ENCODE measurements at regions not wholly inside any gene's neighbourhood (a gene's known extent, or its start where the extent isn't known, plus 50 kb on each side); places are given as distances from the start of the nearest gene placed in this dataset.

DNA sequence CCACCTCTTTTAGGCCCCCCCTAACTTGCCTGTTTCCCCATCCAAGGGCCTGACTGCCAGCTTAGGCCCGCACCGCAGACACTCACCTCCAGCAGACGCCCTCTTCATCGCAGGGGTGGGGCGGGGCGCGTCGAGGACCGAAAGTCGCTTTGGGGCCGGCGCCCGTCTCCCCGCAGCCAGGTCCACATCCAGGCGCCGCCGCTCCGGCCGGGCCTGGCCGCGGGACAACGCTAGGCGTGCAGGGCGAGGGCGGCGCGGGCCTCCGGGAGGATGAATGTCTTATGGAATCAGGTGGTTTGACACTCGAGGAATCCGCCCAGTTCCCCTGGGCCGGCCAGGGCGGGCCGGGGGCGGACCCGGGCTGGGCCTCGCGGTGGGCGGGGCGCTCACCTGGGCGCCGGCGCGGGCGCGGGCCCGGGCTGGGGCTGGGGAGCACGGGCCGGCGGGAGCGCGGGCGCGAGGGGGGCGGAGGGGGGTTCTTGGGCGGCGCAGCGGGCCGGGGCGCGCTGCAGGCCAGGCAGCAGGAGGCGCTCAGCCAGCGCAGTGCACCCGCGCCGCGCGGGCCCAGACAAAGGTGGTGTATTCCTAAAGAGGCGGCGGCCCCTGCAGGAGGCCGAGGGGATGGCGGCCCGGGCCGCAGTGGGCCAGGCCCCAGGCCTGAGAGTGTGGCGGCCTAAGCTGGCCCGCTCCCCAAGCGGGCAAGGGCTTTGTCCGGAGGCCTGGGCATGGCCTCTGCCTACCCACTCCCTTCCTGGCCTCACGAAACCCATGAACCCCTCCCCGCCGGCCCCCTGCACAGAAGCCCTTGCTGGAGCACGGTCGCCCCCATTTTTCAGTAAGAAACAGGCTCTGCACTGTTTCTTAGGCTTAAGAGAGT lies 177.6 kb downstream of the IGLL1 start:
- Histone ChIP-seq H4K20me1 (ENCODE audit: insufficient read depth) (no peaks in the 10 kb centered on the region), H3K36me3 (ENCODE audit: insufficient read depth) (no peaks in the 10 kb centered on the region), H3K27ac (no peak overlapping the region), H3K4me1 (ENCODE audit: low read depth, poor library complexity, severe bottlenecking) (peaks cover 4% of the 10 kb centered on the region), H3K9ac (peak overlapping the region; percentile 58; the same call in 1 of the 2 replicates), H3K4me3 (IDR thresholded peaks at IDR 0.05; ENCODE audit: insufficient read depth, low read depth, low read length) (no peak overlapping the region), H3K27me3 (ENCODE audit: insufficient read depth, low read depth) (no peaks in the 10 kb centered on the region), H3K79me2 (ENCODE audit: insufficient read depth, low read depth) (no peaks in the 10 kb centered on the region), H2AFZ (ENCODE audit: low read depth) (peak overlapping the region; percentile 78), H3K4me2 (peak overlapping the region; percentile 82)
- TF ChIP-seq, protein P1, sequence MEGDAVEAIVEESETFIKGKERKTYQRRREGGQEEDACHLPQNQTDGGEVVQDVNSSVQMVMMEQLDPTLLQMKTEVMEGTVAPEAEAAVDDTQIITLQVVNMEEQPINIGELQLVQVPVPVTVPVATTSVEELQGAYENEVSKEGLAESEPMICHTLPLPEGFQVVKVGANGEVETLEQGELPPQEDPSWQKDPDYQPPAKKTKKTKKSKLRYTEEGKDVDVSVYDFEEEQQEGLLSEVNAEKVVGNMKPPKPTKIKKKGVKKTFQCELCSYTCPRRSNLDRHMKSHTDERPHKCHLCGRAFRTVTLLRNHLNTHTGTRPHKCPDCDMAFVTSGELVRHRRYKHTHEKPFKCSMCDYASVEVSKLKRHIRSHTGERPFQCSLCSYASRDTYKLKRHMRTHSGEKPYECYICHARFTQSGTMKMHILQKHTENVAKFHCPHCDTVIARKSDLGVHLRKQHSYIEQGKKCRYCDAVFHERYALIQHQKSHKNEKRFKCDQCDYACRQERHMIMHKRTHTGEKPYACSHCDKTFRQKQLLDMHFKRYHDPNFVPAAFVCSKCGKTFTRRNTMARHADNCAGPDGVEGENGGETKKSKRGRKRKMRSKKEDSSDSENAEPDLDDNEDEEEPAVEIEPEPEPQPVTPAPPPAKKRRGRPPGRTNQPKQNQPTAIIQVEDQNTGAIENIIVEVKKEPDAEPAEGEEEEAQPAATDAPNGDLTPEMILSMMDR (conservative IDR thresholded peaks at IDR 0.05; ENCODE audit: low read depth, low read length), result peak; percentile 47; the same call in 1 of the 2 replicates

DNA sequence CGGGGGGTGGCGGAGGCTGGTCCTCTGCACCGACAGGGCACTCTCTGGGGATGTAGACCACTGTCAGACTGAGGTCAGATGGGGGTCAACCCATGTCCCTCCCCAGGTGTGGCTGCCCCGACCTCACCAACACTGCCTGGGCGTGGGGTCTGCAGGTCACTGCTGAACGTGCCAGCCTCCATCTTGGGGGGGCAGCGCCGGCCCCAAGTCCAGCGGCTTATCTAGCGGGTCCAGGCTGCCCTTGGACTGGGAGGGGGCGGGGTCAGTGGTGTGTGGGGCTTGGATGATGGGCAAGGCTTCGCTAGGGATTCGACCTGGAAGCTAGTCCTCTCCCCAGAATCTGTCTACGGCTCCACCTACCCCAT lies 178.2 kb downstream of the IGLL1 start:
- Histone ChIP-seq H3K4me2 (peak overlapping the region; percentile 76; the same call in 1 of the 2 replicates), H3K27ac (no peak overlapping the region), H3K36me3 (ENCODE audit: insufficient read depth) (no peaks in the 10 kb centered on the region), H3K4me1 (ENCODE audit: low read depth, poor library complexity, severe bottlenecking) (peaks cover 4% of the 10 kb centered on the region), H2AFZ (ENCODE audit: low read depth) (peak overlapping the region; percentile 76; the same call in 1 of the 2 replicates), H3K9ac (no peak overlapping the region), H3K27me3 (ENCODE audit: insufficient read depth, low read depth) (no peaks in the 10 kb centered on the region), H3K79me2 (ENCODE audit: insufficient read depth, low read depth) (no peaks in the 10 kb centered on the region), H3K4me3 (IDR thresholded peaks at IDR 0.05; ENCODE audit: insufficient read depth, low read depth, low read length) (no peak overlapping the region), H4K20me1 (ENCODE audit: insufficient read depth) (no peaks in the 10 kb centered on the region)
- TF ChIP-seq, protein P1 (conservative IDR thresholded peaks at IDR 0.05; ENCODE audit: low read depth, low read length), result no peak

DNA sequence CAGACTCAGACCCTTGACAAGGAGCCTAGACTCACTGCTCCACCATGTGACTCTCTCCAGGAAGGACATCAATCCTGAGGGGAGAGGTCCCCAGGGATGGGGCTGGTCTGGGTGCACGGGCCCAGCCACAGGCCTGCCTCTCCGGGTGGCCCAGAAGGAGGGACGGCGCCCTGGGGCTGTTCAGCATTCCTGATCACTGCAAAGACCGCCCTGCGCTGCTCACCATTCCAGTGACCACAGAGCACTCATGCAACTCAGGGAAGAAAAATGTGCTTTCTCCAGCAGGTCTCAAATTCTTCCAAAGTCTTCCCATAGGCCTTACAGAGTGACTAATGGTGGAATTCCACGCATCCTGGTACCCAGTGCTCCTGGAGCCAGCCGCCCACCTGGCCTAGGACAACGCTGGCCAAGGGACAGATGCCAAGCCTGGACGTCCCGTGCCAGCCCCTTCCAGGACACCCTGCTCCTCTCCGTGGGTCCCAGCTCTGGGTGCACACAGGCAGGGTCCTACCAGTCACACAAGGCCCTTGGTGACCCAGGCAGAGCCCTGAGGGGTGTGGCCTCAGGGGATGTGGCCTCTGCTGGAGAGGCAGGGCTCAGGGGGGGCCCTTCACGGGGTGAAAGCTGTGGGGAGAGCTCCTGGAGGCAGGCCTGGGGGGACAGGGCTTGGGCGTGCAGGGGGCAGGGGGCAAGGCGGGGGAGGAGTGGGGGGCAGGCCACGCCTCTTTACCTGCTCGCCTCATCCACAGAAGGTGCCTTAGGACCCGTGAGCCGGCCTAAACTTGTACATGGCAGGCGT lies 178.8 kb downstream of the IGLL1 start:
- H3K4me1 ChIP-seq (ENCODE audit: low read depth, poor library complexity, severe bottlenecking), result peaks cover 7% of the 10 kb centered on the region
- H3K36me3 ChIP-seq (ENCODE audit: insufficient read depth), result no peaks in the 10 kb centered on the region
- TF ChIP-seq, protein P1 (conservative IDR thresholded peaks at IDR 0.05; ENCODE audit: low read depth, low read length), result no peak

DNA sequence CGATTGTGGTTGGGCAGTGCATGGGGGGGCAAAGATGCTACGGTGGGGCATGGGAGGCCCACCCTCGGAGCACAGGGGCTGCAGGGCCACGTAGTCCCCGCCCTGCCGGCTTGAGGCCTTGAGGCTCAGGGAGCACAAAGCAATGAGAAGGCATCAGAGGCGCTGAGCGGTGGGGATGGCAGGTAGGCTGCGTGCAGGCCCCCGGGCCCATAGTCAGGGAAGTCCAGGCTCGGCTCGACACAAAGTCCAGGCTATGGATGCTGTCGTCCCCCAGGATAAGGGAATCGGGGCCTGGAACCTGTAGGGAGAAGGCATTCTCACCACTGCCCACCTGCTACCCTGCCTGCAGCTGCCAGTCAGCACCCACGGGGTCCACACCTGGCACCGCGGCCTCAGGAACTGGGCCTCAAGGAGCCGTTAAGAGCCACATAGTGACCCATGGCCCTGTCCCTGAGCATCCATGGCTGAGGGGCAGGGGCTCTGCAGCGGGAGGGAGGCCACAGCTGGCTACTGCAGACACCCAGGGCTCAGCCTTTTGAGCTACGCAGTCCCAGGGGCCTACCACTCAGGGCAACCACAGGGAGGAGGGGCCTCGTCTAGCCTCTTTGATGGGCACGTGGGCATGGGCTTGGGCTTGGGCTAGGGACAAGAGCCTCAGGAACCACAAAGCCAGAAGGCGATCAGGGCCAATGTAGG lies 179.7 kb downstream of the IGLL1 start:
- Histone ChIP-seq H3K27me3 (ENCODE audit: insufficient read depth, low read depth) (no peaks in the 10 kb centered on the region), H4K20me1 (ENCODE audit: insufficient read depth) (no peaks in the 10 kb centered on the region), H3K27ac (no peak overlapping the region), H3K4me1 (ENCODE audit: low read depth, poor library complexity, severe bottlenecking) (peaks cover 8% of the 10 kb centered on the region), H3K36me3 (ENCODE audit: insufficient read depth) (no peaks in the 10 kb centered on the region), H2AFZ (ENCODE audit: low read depth) (no peak overlapping the region), H3K79me2 (ENCODE audit: insufficient read depth, low read depth) (no peaks in the 10 kb centered on the region), H3K4me2 (no peak overlapping the region), H3K9ac (no peak overlapping the region), H3K4me3 (IDR thresholded peaks at IDR 0.05; ENCODE audit: insufficient read depth, low read depth, low read length) (no peak overlapping the region)
- TF ChIP-seq, protein P1 (conservative IDR thresholded peaks at IDR 0.05; ENCODE audit: low read depth, low read length), result no peak

More for the DNA sequence above, 178.8 kb downstream of the IGLL1 start:
- Histone ChIP-seq H3K9ac (no peak overlapping the region), H3K4me2 (no peak overlapping the region), H3K4me3 (IDR thresholded peaks at IDR 0.05; ENCODE audit: insufficient read depth, low read depth, low read length) (no peak overlapping the region), H4K20me1 (ENCODE audit: insufficient read depth) (no peaks in the 10 kb centered on the region), H3K27me3 (ENCODE audit: insufficient read depth, low read depth) (no peaks in the 10 kb centered on the region), H2AFZ (ENCODE audit: low read depth) (no peak overlapping the region), H3K79me2 (ENCODE audit: insufficient read depth, low read depth) (no peaks in the 10 kb centered on the region), H3K27ac (no peak overlapping the region)
